Endothelial cell of umbilical vein (primary cell): ENCODE measurements at regions not wholly inside any gene's neighbourhood (a gene's known extent, or its start where the extent isn't known, plus 50 kb on each side); places are given as distances from the start of the nearest gene placed in this dataset.

ENCODE experiments used
- BruUV-seq: library from RNA; stranded (reverse); fragments of 400-500 nt; replicated peaks from 2 replicates; lab custom pipeline; 2021; lab: Mats Ljungman, UMichigan
- CTCF ChIA-PET: fragments of 300-600, 350-600 bp; sonication (Branson Sonifier 250); formaldehyde crosslinking; loops from one replicate; lab custom pipeline; 2021; ENCODE audit warnings: antibody characterized with exemption, inconsistent platforms; lab: Charles Lee
- POLR2A ChIA-PET: fragments of 300-600, 350-600 bp; sonication (Branson Sonifier 250); formaldehyde crosslinking; loops from one replicate; lab custom pipeline; 2021; ENCODE audit warnings: antibody characterized with exemption, inconsistent platforms; lab: Charles Lee
- DNase-seq: peaks from one replicate; pipeline ENCODE4 v3.0.0-alpha.2; 2011; ENCODE audit warnings: low read depth, low spot score
- FAIRE-seq: peaks from 2 replicates; lab custom pipeline; 2011; peaks lifted over from hg19 to GRCh38; lab: Jason Lieb, UNC
- H2AFZ ChIP-seq: 2 replicates; pipeline ENCODE4 v1.6.0; 2012; ENCODE audit warnings: low read depth, low read length, control low read depth, inconsistent platforms
- H3K27ac ChIP-seq: 2 replicates; pipeline ENCODE4 v1.5.1; 2011; ENCODE audit warnings: low read depth, mild to moderate bottlenecking, control low read depth, low read length, moderate library complexity; ENCODE audit not compliant: insufficient read depth
- H3K27me3 ChIP-seq, 2 experiments: 2 replicates each; pipeline versions ENCODE4 v1.6.0 to v1.6.1; 2011; ENCODE audit warnings: low read length in 2 of 2, mixed read lengths in 1 of 2; ENCODE audit not compliant: control insufficient read depth in 2 of 2, insufficient read depth in 2 of 2
- H3K36me3 ChIP-seq, 2 experiments: 2 replicates in 1 of 2; 3 replicates in 1 of 2; pipeline ENCODE4 v1.5.1; 2011; ENCODE audit warnings: low read length in 2 of 2, mild to moderate bottlenecking in 1 of 2, moderate library complexity in 1 of 2; ENCODE audit not compliant: control insufficient read depth in 2 of 2, insufficient read depth in 2 of 2; ENCODE audit errors: extremely low read depth in 1 of 2
- H3K4me1 ChIP-seq: 3 replicates; pipeline ENCODE4 v1.5.1; 2011; ENCODE audit warnings: mild to moderate bottlenecking, low read length; ENCODE audit not compliant: control insufficient read depth, insufficient read depth; ENCODE audit errors: extremely low read depth
- H3K4me2 ChIP-seq: 2 replicates; pipeline ENCODE4 v1.6.1; 2011; ENCODE audit warnings: low read length, control low read depth, mixed read lengths; ENCODE audit not compliant: insufficient read depth
- H3K4me3 ChIP-seq, 3 experiments: fragments of 200-600 bp in 1 of 3; sonication (generic), shearing (Covaris generic) in 1 of 3; replicated peaks in 1 of 3; 2 replicates each; pipeline ENCODE4 v1.5.1; 2011 to 2016; ENCODE audit warnings: control low read depth in 3 of 3, low read length in 3 of 3, mild to moderate bottlenecking in 2 of 3, inconsistent platforms in 1 of 3, low read depth in 1 of 3, moderate library complexity in 1 of 3; ENCODE audit not compliant: insufficient read depth in 1 of 3
- H3K79me2 ChIP-seq: 2 replicates; pipeline ENCODE4 v1.6.0; 2012; ENCODE audit warnings: low read length, inconsistent platforms; ENCODE audit not compliant: control insufficient read depth, insufficient read depth
- H3K9ac ChIP-seq: replicated peaks from 2 replicates; pipeline ENCODE3; 2011; ENCODE audit warnings: low read length, control low read depth; ENCODE audit not compliant: insufficient read depth; ENCODE audit errors: extremely low read depth
- H3K9me1 ChIP-seq: replicated peaks from 3 replicates; pipeline ENCODE4 v1.6.0; 2011; ENCODE audit warnings: mild to moderate bottlenecking, low read length; ENCODE audit not compliant: control insufficient read depth, insufficient read depth; ENCODE audit errors: extremely low read depth
- H3K9me3 ChIP-seq: replicated peaks from 2 replicates; pipeline ENCODE4 v1.5.1; 2012; ENCODE audit warnings: low read length, inconsistent platforms; ENCODE audit not compliant: control insufficient read depth, insufficient read depth
- H4K20me1 ChIP-seq: replicated peaks from 2 replicates; pipeline ENCODE3; 2011; ENCODE audit warnings: mild to moderate bottlenecking, low read length; ENCODE audit not compliant: control insufficient read depth, insufficient read depth; ENCODE audit errors: extremely low read depth
- CTCF ChIP-seq, 2 donors: IDR thresholded peaks; 1 replicate in 1 of 2; 2 replicates in 1 of 2; pipeline ENCODE4 v1.5.1; 2011; ENCODE audit warnings: low read length in 2 of 2, mild to moderate bottlenecking in 2 of 2, moderate library complexity in 2 of 2, control low read depth in 1 of 2, inconsistent platforms in 1 of 2, low read depth in 1 of 2; ENCODE audit not compliant: insufficient read depth in 1 of 2; ENCODE audit errors: extremely low read depth in 1 of 2
- EZH2 ChIP-seq: IDR thresholded peaks from 2 replicates; pipeline ENCODE4 v1.6.1; 2012; ENCODE audit warnings: borderline replicate concordance, low read depth, mild to moderate bottlenecking, moderate library complexity, low read length, inconsistent platforms; ENCODE audit not compliant: severe bottlenecking
- FOS ChIP-seq: IDR thresholded peaks from 2 replicates; pipeline ENCODE4 v1.6.1; 2011; ENCODE audit warnings: mild to moderate bottlenecking, low read length, moderate library complexity, borderline replicate concordance; ENCODE audit not compliant: insufficient read depth
- GATA2 ChIP-seq: IDR thresholded peaks from 2 replicates; pipeline ENCODE4 v1.7.0; 2011; ENCODE audit warnings: low read depth, mild to moderate bottlenecking, moderate library complexity, mixed read lengths, low read length; ENCODE audit not compliant: insufficient read length, insufficient read depth
- JUN ChIP-seq: IDR thresholded peaks from 2 replicates; pipeline ENCODE4 v1.6.1; 2011; ENCODE audit warnings: borderline replicate concordance, low read depth; ENCODE audit not compliant: insufficient read length, insufficient read depth
- MAX ChIP-seq: IDR thresholded peaks from 2 replicates; pipeline ENCODE4 v1.6.1; 2011; ENCODE audit not compliant: insufficient read depth, insufficient read length
- MYC ChIP-seq: IDR thresholded peaks from one replicate; pipeline ENCODE4 v1.6.1; 2011; ENCODE audit warnings: mild to moderate bottlenecking, low read depth, low read length
- POLR2A ChIP-seq: IDR thresholded peaks from 2 replicates; pipeline ENCODE4 v1.6.1; 2012; ENCODE audit warnings: low read depth, mild to moderate bottlenecking, control low read depth, low read length
- POLR2AphosphoS5 ChIP-seq: IDR thresholded peaks from 2 replicates; pipeline ENCODE4 v1.6.1; 2012; ENCODE audit warnings: low read depth, mild to moderate bottlenecking, control low read depth, low read length, moderate library complexity; ENCODE audit not compliant: insufficient read depth
- dilution Hi-C: fragments of 300-500 bp; cut with MboI; formaldehyde crosslinking; loops from one replicate; pipeline ENCODE4 v1.15.0; 2019; ENCODE audit warnings: low sequenced_read_pairs; ENCODE audit not compliant: extremely low pct_ligation_motif_present
- intact Hi-C: fragments of 100-400 bp; cut with micrococcal nuclease; formaldehyde crosslinking; loops from one replicate; pipeline ENCODE4 v1.10.0; 2022

- DNase-seq, result no peak
- POLR2A ChIA-PET, result no interaction called here
- Histone ChIP-seq H4K20me1 (no peaks in the 10 kb centered on the region), H3K36me3 (no peaks in the 10 kb centered on the region), H3K4me3 (no peak overlapping the region), H3K9me3 (no peaks in the 10 kb centered on the region), H3K9me1 (no peaks in the 10 kb centered on the region), H3K9ac (no peak overlapping the region), H3K27me3 (no peaks in the 10 kb centered on the region), H2AFZ (no peak overlapping the region), H3K4me2 (no peak overlapping the region), H3K27ac (no peak overlapping the region), H3K79me2 (no peaks in the 10 kb centered on the region), H3K4me1 (no peaks in the 10 kb centered on the region)
- BruUV-seq, result no TSS peak
- CTCF ChIA-PET, result no interaction called here
- no peak for TF ChIP-seq JUN
- TF ChIP-seq CTCF (IDR thresholded peaks at IDR 0.05; ENCODE audit: extremely low read depth in 1 of 2, insufficient read depth in 1 of 2, low read depth in 1 of 2, low read length in 2 of 2), result no peak
- TF ChIP-seq POLR2AphosphoS5, result no peak
- TF ChIP-seq MYC, result no peak
- no peak for TF ChIP-seq EZH2
- TF ChIP-seq POLR2A, result no peak
- TF ChIP-seq FOS, result no peak
- TF ChIP-seq GATA2, result no peak
- TF ChIP-seq MAX, result no peak
- dilution Hi-C loops (no loop called here), intact Hi-C loops (no loop called here)
- no peak for FAIRE-seq
Measured at GRCh38 chr2:121993682-121994081, 238.2 kb downstream of the TSN start.
